Activated B cell treated with CpG ODN at 0.5 μM for 24 hours (primary cell): ENCODE measurements at regions not wholly inside any gene's neighbourhood (a gene's known extent, or its start where the extent isn't known, plus 50 kb on each side); places are given as distances from the start of the nearest gene placed in this dataset.

Experiments
- ATAC-seq: fragments of 200-7000 bp; cut with Tn5 transposase; one replicate; pipeline ENCODE4 v1.10.0; 2021; ENCODE audit warnings: low read depth, mild to moderate bottlenecking, moderate library complexity
- CTCF ChIA-PET: fragments of 350-600 bp; sonication (Branson Sonifier 250); formaldehyde crosslinking; loops from one replicate; lab custom pipeline; 2021; ENCODE audit warnings: antibody characterized with exemption; lab: Charles Lee
- POLR2A ChIA-PET: fragments of 350-600 bp; sonication (Branson Sonifier 250); formaldehyde crosslinking; loops from one replicate; lab custom pipeline; 2021; ENCODE audit warnings: antibody characterized with exemption; lab: Charles Lee
- DNase-seq: peaks from one replicate; pipeline ENCODE4 v3.0.0; 2022
- H3K27ac Mint-ChIP-seq: one replicate; pipeline ENCODE4 v1.8.0; 2020; ENCODE audit warnings: mixed read lengths
- H3K27me3 Mint-ChIP-seq: one replicate; pipeline ENCODE4 v1.8.0; 2021; ENCODE audit warnings: mixed read lengths
- H3K36me3 Mint-ChIP-seq: one replicate; pipeline ENCODE4 v1.8.0; 2021; ENCODE audit warnings: low read depth, mixed read lengths
- H3K4me1 Mint-ChIP-seq: one replicate; pipeline ENCODE4 v1.8.0; 2021; ENCODE audit warnings: mixed read lengths
- H3K4me3 Mint-ChIP-seq: one replicate; pipeline ENCODE4 v1.8.0; 2020; ENCODE audit warnings: mild to moderate bottlenecking, mixed read lengths
- H3K9me3 Mint-ChIP-seq: one replicate; pipeline ENCODE4 v1.8.0; 2020; ENCODE audit warnings: mixed read lengths
- CTCF ChIP-seq: fragments of 200-600 bp; IDR thresholded peaks from one replicate; pipeline ENCODE4 v1.8.0; 2022; ENCODE audit warnings: antibody characterized with exemption, mild to moderate bottlenecking
- intact Hi-C: fragments of 100-400 bp; cut with micrococcal nuclease; formaldehyde crosslinking; loops from one replicate; pipeline ENCODE4 v1.15.1; 2024

GRCh38 chr1:70490153-70490552 lies 79.1 kb downstream of the CTH start:
- Mint-ChIP-seq H3K27ac (no peak overlapping the region), H3K4me1 (no peaks in the 10 kb centered on the region), H3K4me3 (no peak overlapping the region), H3K36me3 (no peaks in the 10 kb centered on the region), H3K9me3 (peaks cover 2% of the 10 kb centered on the region), H3K27me3 (peaks cover 8% of the 10 kb centered on the region)
- DNase-seq, result no peak
- intact Hi-C loops, result no loop called here
- ATAC-seq, result no peak
- no peak for TF ChIP-seq CTCF
- ChIA-PET POLR2A (no interaction called here), CTCF (no interaction called here)

- TF ChIP-seq CTCF, result no peak
- H3K4me1 Mint-ChIP-seq, result no peaks in the 10 kb centered on the region
- H3K4me3 Mint-ChIP-seq, result no peak overlapping the region
Observed at GRCh38 chr1:70495370-70495769, 84.3 kb downstream of the CTH start.

GRCh38 chr1:70496181-70496580 lies 85.1 kb downstream of the CTH start:
- intact Hi-C loops, result no loop called here
- Mint-ChIP-seq H3K9me3 (no peaks in the 10 kb centered on the region), H3K36me3 (no peaks in the 10 kb centered on the region), H3K4me3 (no peak overlapping the region), H3K4me1 (no peaks in the 10 kb centered on the region), H3K27ac (no peak overlapping the region), H3K27me3 (peaks cover 8% of the 10 kb centered on the region)
- DNase-seq, result no peak
- no peak for ATAC-seq
- ChIA-PET CTCF (no interaction called here), POLR2A (no interaction called here)
- no peak for TF ChIP-seq CTCF

More at GRCh38 chr1:70495370-70495769, 84.3 kb downstream of the CTH start:
- Mint-ChIP-seq H3K9me3 (no peaks in the 10 kb centered on the region), H3K27me3 (peaks cover 8% of the 10 kb centered on the region), H3K27ac (no peak overlapping the region), H3K36me3 (no peaks in the 10 kb centered on the region)
- intact Hi-C loops, result no loop called here
- no peak for ATAC-seq
- POLR2A ChIA-PET, result no interaction called here
- no peak for DNase-seq
- CTCF ChIA-PET, result no interaction called here

- ATAC-seq (no peak), DNase-seq (no peak)
- intact Hi-C loops, result no loop called here
- Mint-ChIP-seq H3K4me1 (no peaks in the 10 kb centered on the region), H3K36me3 (no peaks in the 10 kb centered on the region), H3K9me3 (no peaks in the 10 kb centered on the region), H3K4me3 (no peak overlapping the region), H3K27ac (no peak overlapping the region), H3K27me3 (no peaks in the 10 kb centered on the region)
- TF ChIP-seq CTCF, result no peak
- ChIA-PET POLR2A (no interaction called here), CTCF (no interaction called here)
Observed at GRCh38 chr1:70497152-70497551, 86.1 kb downstream of the CTH start.

GRCh38 chr1:70498666-70499065 lies 87.6 kb downstream of the CTH start:
- intact Hi-C loops, result no loop called here
- CTCF ChIA-PET, result no interaction called here

More at GRCh38 chr1:70498666-70499065, 87.6 kb downstream of the CTH start:
- no peak overlapping the region for H3K27ac Mint-ChIP-seq
- no peak overlapping the region for H3K4me3 Mint-ChIP-seq
- H3K27me3 Mint-ChIP-seq, result peaks cover 5% of the 10 kb centered on the region
- H3K4me1 Mint-ChIP-seq, result no peaks in the 10 kb centered on the region
- POLR2A ChIA-PET, result no interaction called here
- no peaks in the 10 kb centered on the region for H3K9me3 Mint-ChIP-seq
- no peak for TF ChIP-seq CTCF
- no peak for DNase-seq
- no peak for ATAC-seq
- H3K36me3 Mint-ChIP-seq, result no peaks in the 10 kb centered on the region
